AG09319 (cell line): ENCODE measurements at regions not wholly inside any gene's neighbourhood (a gene's known extent, or its start where the extent isn't known, plus 50 kb on each side); places are given as distances from the start of the nearest gene placed in this dataset.

Source experiments
- DNase-seq: peaks from one replicate; pipeline ENCODE4 v3.0.0-alpha.2; 2010; ENCODE audit warnings: low read depth; ENCODE audit errors: extremely low read depth
- CTCF ChIP-seq: IDR thresholded peaks from 2 replicates; pipeline ENCODE4 v1.5.1; 2011; ENCODE audit warnings: low read depth, mild to moderate bottlenecking, inconsistent platforms, low read length, moderate library complexity

GRCh38 chr5:41670854-41671479 is 160.6 kb upstream of the PLCXD3 start:
- TF ChIP-seq CTCF = no peak
- no peak for DNase-seq

DNA sequence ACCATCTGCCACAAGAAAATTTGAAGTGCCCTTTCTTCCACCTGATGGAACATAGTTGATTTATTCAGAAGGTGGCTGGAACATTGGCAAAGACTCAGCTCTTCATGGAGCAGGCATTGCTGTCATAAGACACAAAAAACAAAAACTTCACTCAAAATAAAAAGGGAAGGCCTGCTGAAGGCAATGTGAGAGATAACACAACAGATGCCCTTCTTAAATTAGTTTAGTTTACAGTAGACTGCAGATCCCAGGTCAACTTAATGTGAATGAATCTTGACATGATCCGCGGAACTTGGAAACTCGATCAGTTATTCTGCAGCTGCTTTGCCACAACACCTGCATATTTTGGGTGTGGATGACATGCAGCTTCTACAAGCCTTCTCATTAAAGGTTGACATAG is 159.8 kb upstream of the PLCXD3 start:
- DNase-seq = no peak
- no peak for TF ChIP-seq CTCF

- no peak for DNase-seq
- TF ChIP-seq CTCF = no peak
These were observed 150.9 kb upstream of the PLCXD3 start for GRCh38 chr5:41661254-41661653.

GRCh38 chr5:41656597-41656996 is 146.2 kb upstream of the PLCXD3 start:
- no peak for TF ChIP-seq CTCF
- no peak for DNase-seq

DNA sequence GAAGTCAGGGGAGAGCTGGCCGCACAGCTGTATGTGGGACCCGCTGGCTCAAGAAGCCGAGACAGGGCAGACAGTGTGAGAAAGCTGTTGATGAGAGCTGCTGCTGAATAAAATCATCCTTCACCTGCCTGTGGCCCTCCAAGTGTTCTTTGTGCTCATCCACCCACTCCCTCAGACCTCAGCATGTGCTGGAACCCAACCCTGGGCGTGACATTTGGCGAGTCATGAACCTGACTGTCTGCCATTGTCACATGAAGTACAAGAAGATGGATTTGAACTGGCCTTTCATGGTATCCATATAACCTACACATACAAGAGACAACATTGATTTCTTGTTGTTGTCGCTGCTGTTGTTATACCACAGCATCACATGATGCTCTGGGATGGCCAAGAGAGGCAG is 139.7 kb upstream of the PLCXD3 start:
- no peak for DNase-seq
- no peak for TF ChIP-seq CTCF

DNA sequence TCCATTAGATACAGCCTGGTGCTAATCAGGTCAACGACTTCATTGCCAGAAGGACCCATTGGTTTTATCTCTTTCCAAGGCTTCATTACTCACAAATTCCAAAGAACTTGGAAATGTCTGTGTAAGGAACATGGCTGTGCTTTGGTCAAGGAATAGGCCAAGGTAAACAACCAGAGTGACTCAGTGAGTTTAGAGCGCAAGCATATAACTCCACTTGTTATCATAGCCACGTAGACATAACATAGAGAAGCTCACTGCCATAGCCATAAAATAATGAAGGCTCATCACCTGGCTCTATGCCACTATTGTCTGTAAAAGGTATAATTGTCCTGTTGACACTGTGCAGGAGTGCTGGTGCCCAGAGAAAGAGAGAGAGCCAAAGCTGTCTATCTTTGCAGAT is 139.3 kb upstream of the PLCXD3 start:
- TF ChIP-seq CTCF = no peak
- no peak for DNase-seq

GRCh38 chr5:41648996-41649395 is 138.6 kb upstream of the PLCXD3 start:
- no peak for TF ChIP-seq CTCF
- no peak for DNase-seq
